ENCODE measurements at regions not wholly inside any gene's neighbourhood (a gene's known extent, or its start where the extent isn't known, plus 50 kb on each side); places are given as distances from the start of the nearest gene placed in this dataset.
"Not testable (repeated sequence)": the region's sequence is repeated elsewhere in the genome, so short reads cannot be mapped to it uniquely, and the experiment has no call there.

- peak in 1 of 4 experiments; percentile 20 for DNase-seq
Observed at GRCh38 chr18:11511434-11512095, 97.8 kb upstream of the SLC35G4 start.

GRCh38 chr18:11506856-11507255 is 102.5 kb upstream of the SLC35G4 start:
- DNase-seq, result no peak

- no peak for DNase-seq
Observed at GRCh38 chr18:11505993-11506392, 103.4 kb upstream of the SLC35G4 start.

- DNase-seq, result no peak
Observed at GRCh38 chr18:11504962-11505361, 104.4 kb upstream of the SLC35G4 start.

GRCh38 chr18:11502368-11502767 is 107.0 kb upstream of the SLC35G4 start:
- no peak for DNase-seq

GRCh38 chr18:11501352-11501751 is 108.0 kb upstream of the SLC35G4 start:
- no peak for DNase-seq

- DNase-seq, result no peak
Observed at GRCh38 chr18:11500153-11501122, 109.0 kb upstream of the SLC35G4 start.

- DNase-seq, result no peak
Observed at GRCh38 chr18:11498821-11499220, 110.6 kb upstream of the SLC35G4 start.

- DNase-seq, result no peak
Observed at GRCh38 chr18:11497585-11497984, 111.8 kb upstream of the SLC35G4 start.

- DNase-seq, result no peak
Observed at GRCh38 chr18:11496526-11497172, 112.7 kb upstream of the SLC35G4 start.

- DNase-seq, result no peak
Observed at GRCh38 chr18:11495441-11495840, 114.0 kb upstream of the SLC35G4 start.

GRCh38 chr18:11494107-11494506 is 115.3 kb upstream of the SLC35G4 start:
- DNase-seq, result no peak

- DNase-seq, result no peak
Observed at GRCh38 chr18:11489266-11489899, 120.0 kb upstream of the SLC35G4 start.

GRCh38 chr18:11488175-11488574 is 121.2 kb upstream of the SLC35G4 start:
- no peak for DNase-seq

GRCh38 chr18:11487390-11487789 is 122.0 kb upstream of the SLC35G4 start:
- DNase-seq, result no peak

GRCh38 chr18:11482271-11482670 is 127.1 kb upstream of the SLC35G4 start:
- no peak for DNase-seq

GRCh38 chr18:11480692-11481091 is 128.7 kb upstream of the SLC35G4 start:
- no peak for DNase-seq

GRCh38 chr18:11479031-11479430 is 130.4 kb upstream of the SLC35G4 start:
- not testable (repeated sequence) for DNase-seq

GRCh38 chr18:11470941-11471340 is 138.5 kb upstream of the SLC35G4 start:
- DNase-seq, result no peak

- no peak for DNase-seq
Observed at GRCh38 chr18:11468617-11469016, 140.8 kb upstream of the SLC35G4 start.

- DNase-seq, result no peak
Observed at GRCh38 chr18:11468120-11468519, 141.3 kb upstream of the SLC35G4 start.

- DNase-seq, result no peak
Observed at GRCh38 chr18:11467611-11468010, 141.8 kb upstream of the SLC35G4 start.

GRCh38 chr18:11464129-11464528 is 145.3 kb upstream of the SLC35G4 start:
- no peak for DNase-seq

Measured in suppressor macrophage (primary cell).